BE2C (cell line): ENCODE measurements at regions not wholly inside any gene's neighbourhood (a gene's known extent, or its start where the extent isn't known, plus 50 kb on each side); places are given as distances from the start of the nearest gene placed in this dataset.

Experiments
- DNase-seq: peaks from one replicate; pipeline ENCODE4 v3.0.0-alpha.2; 2020
- H3K27me3 ChIP-seq: fragments of 250-450 bp; sonication (Bioruptor Pico); 2 replicates; pipeline ENCODE4 v1.5.1; 2020; ENCODE audit warnings: mild to moderate bottlenecking
- H3K36me3 ChIP-seq: fragments of 250-450 bp; sonication (Bioruptor Pico); 2 replicates; pipeline ENCODE4 v1.5.1; 2020; ENCODE audit warnings: mild to moderate bottlenecking
- H3K4me1 ChIP-seq: fragments of 250-450 bp; sonication (Bioruptor Pico); 2 replicates; pipeline ENCODE4 v1.5.1; 2020
- H3K4me3 ChIP-seq: 2 replicates; pipeline ENCODE4 v1.5.1; 2011; ENCODE audit warnings: low read depth, low read length
- H3K9me3 ChIP-seq: fragments of 250-450 bp; sonication (Bioruptor Pico); 2 replicates; pipeline ENCODE4 v1.5.1; 2020
- TF ChIP-seq, protein P1 (sequence below): IDR thresholded peaks from 2 replicates; pipeline ENCODE4 v1.5.1; 2012; ENCODE audit warnings: mild to moderate bottlenecking, low read depth, low read length

DNA sequence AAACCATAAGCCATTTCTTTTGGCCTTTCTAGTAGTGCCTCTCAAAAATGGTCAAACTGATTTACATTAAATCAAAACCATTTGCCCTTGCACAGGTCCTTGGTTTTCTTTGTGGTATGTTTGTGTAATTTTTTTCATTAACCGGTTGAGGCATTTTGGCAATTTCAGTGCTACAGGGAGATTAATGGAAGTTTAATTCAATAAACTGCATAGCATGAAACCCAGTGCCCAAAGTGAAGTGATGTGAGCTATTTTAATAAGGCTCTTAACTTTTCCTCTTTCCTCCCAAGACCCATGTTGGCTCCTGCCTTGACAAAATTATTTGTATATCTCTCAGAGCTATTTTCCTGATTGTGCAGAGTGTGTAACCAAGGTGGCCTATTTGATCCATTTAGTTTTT, 326.2 kb upstream of the SEMA6A start:
- TF ChIP-seq, protein P1, sequence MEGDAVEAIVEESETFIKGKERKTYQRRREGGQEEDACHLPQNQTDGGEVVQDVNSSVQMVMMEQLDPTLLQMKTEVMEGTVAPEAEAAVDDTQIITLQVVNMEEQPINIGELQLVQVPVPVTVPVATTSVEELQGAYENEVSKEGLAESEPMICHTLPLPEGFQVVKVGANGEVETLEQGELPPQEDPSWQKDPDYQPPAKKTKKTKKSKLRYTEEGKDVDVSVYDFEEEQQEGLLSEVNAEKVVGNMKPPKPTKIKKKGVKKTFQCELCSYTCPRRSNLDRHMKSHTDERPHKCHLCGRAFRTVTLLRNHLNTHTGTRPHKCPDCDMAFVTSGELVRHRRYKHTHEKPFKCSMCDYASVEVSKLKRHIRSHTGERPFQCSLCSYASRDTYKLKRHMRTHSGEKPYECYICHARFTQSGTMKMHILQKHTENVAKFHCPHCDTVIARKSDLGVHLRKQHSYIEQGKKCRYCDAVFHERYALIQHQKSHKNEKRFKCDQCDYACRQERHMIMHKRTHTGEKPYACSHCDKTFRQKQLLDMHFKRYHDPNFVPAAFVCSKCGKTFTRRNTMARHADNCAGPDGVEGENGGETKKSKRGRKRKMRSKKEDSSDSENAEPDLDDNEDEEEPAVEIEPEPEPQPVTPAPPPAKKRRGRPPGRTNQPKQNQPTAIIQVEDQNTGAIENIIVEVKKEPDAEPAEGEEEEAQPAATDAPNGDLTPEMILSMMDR: no peak
- Histone ChIP-seq H3K27me3 (no peaks in the 10 kb centered on the region), H3K4me1 (no peaks in the 10 kb centered on the region), H3K4me3 (no peak overlapping the region), H3K9me3 (no peaks in the 10 kb centered on the region), H3K36me3 (no peaks in the 10 kb centered on the region)
- DNase-seq: no peak

DNA sequence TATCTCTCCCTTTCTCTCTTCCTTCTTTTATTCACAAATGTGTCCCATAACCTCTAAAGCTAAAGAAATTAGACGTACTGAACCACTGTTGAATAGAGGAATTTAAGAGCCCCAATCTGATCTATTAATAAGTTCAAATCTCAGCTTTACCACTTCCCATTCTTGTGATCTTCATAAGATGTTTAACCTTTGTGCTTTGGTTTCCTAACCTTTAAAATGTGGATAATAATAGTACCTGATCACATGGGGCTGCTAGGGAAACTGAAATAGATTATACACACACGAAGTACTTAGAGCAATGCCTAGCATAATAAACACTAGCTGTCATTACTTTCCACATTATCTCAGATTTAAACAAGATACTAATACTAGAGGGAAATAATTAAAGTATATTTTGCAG, 324.3 kb upstream of the SEMA6A start:
- no peaks in the 10 kb centered on the region for H3K27me3 ChIP-seq
- no peaks in the 10 kb centered on the region for H3K9me3 ChIP-seq
- H3K4me1 ChIP-seq: no peaks in the 10 kb centered on the region
- no peak overlapping the region for H3K4me3 ChIP-seq
- DNase-seq: no peak
- TF ChIP-seq, protein P1: no peak
- H3K36me3 ChIP-seq: no peaks in the 10 kb centered on the region

DNA sequence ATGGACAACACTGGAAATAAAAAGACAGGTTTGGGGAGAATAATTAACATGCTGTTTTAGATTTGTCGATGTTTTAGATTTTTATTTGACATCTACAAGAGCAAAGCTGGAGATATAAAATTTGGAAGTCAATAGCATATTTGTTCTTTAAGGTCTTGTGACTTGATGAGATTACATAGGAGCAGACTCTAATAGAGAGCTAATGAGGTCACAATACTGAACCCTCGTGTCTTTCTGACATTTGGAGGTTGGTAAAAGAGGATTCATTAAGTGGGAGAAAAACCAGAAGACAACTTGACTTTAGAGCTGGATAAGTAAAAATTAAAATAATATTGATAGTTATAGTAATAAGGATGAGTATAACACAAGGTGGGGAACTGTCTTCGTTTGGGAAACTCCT, 322.7 kb upstream of the SEMA6A start:
- TF ChIP-seq, protein P1: no peak
- Histone ChIP-seq H3K4me3 (no peak overlapping the region), H3K27me3 (no peaks in the 10 kb centered on the region), H3K36me3 (no peaks in the 10 kb centered on the region), H3K4me1 (no peaks in the 10 kb centered on the region), H3K9me3 (no peaks in the 10 kb centered on the region)
- DNase-seq: no peak

DNA sequence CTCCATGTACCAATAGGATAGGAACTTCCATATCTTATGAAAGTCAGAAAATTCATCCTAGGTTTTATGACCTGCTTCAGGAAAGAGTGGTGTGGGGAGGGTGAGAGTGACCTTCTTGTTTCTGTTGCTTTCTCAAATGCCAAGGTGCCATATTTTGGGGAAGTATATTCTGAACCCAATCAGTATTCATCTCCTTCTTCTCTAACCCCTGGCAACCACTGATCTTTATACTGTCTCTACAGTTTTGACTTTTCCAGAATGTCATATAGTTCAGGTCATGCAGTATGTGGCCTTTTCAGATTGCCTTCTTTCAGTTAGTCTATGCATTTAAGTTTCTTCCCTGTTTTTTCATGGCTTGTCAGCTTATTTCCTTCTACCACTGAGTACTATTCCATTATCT, 321.4 kb upstream of the SEMA6A start:
- no peak for DNase-seq
- no peaks in the 10 kb centered on the region for H3K36me3 ChIP-seq
- TF ChIP-seq, protein P1: no peak
- no peak overlapping the region for H3K4me3 ChIP-seq
- no peaks in the 10 kb centered on the region for H3K9me3 ChIP-seq
- no peaks in the 10 kb centered on the region for H3K27me3 ChIP-seq
- no peaks in the 10 kb centered on the region for H3K4me1 ChIP-seq

DNA sequence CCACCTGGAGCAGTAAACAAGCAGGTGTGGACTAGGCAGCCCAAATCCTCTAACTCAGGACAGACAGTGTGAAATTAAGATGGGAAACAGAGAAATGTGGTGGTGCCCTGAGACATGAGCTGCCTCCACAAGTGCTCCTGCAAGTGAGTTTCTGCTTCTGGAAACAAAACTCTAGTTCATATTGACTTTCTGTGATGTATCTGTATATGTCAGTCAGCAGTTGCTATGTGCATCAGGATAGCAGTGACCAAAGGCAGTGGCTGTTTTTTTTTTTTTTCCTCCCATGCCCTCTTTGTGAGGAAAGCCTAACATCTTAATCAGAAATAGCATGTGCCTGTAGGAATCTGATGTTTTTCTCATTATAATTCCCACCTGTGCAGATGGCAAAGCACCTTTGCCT, 318.4 kb upstream of the SEMA6A start:
- H3K36me3 ChIP-seq: no peaks in the 10 kb centered on the region
- no peaks in the 10 kb centered on the region for H3K4me1 ChIP-seq
- no peaks in the 10 kb centered on the region for H3K9me3 ChIP-seq
- TF ChIP-seq, protein P1: no peak
- no peaks in the 10 kb centered on the region for H3K27me3 ChIP-seq
- DNase-seq: no peak
- no peak overlapping the region for H3K4me3 ChIP-seq

DNA sequence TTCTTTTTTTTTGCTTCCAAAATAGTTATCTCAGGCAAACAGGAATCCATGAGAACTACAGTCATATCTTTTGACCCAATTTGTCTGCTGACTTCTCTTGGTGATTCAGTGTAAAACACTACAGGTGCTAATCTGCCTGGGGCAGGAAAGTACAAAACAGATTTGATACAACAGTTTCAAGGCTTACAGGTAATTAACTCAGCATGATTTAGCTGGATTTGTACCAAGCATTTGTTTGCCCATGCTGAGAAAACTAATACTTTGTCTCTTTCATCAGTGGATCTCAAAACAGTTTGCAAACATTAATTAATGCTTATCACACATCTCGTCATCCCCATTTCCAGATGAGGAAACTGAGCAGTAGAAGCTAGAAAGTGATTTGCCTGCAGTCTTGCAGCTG, 312.5 kb upstream of the SEMA6A start:
- Histone ChIP-seq H3K36me3 (no peaks in the 10 kb centered on the region), H3K9me3 (no peaks in the 10 kb centered on the region), H3K4me3 (no peak overlapping the region), H3K4me1 (peaks cover 2% of the 10 kb centered on the region), H3K27me3 (no peaks in the 10 kb centered on the region)
- TF ChIP-seq, protein P1: no peak
- DNase-seq: no peak
